ENCODE measurements at regions not wholly inside any gene's neighbourhood (a gene's known extent, or its start where the extent isn't known, plus 50 kb on each side); places are given as distances from the start of the nearest gene placed in this dataset.

GRCh38 chr13:83355041-83355440, 527.2 kb downstream of the SLITRK1 start:
- no peaks in the 10 kb centered on the region for H3K27me3 ChIP-seq (ENCODE audit: insufficient read depth, low read length)
- no peaks in the 10 kb centered on the region for H3K36me3 ChIP-seq (ENCODE audit: insufficient read depth, low read length)
- TF ChIP-seq CTCF (IDR thresholded peaks at IDR 0.05; ENCODE audit: extremely low read depth, low read depth, low read length) = no peak
- no peak overlapping the region for H3K4me3 ChIP-seq (ENCODE audit: insufficient read depth, low read length)
- no peak overlapping the region for H3K27ac ChIP-seq (ENCODE audit: low read depth, low read length)
- DNase-seq (ENCODE audit: insufficient read length, low spot score, missing footprints) = no peak
- no peaks in the 10 kb centered on the region for H3K9me3 ChIP-seq (ENCODE audit: low read depth, low read length)
- no peak overlapping the region for H2AFZ ChIP-seq (ENCODE audit: low read length)
- no peak overlapping the region for H3K4me2 ChIP-seq (ENCODE audit: insufficient read depth, low read length)
- H3K79me2 ChIP-seq (ENCODE audit: insufficient read depth, low read length) = no peaks in the 10 kb centered on the region
- H4K20me1 ChIP-seq (ENCODE audit: insufficient read depth, low read length) = no peaks in the 10 kb centered on the region
- H3K4me1 ChIP-seq (ENCODE audit: insufficient read depth, low read length) = no peaks in the 10 kb centered on the region

- Histone ChIP-seq H3K27ac (ENCODE audit: low read depth, low read length) (no peak overlapping the region), H2AFZ (ENCODE audit: low read length) (no peak overlapping the region), H3K27me3 (ENCODE audit: insufficient read depth, low read length) (no peaks in the 10 kb centered on the region), H4K20me1 (ENCODE audit: insufficient read depth, low read length) (no peaks in the 10 kb centered on the region), H3K4me3 (ENCODE audit: insufficient read depth, low read length) (no peak overlapping the region), H3K4me1 (ENCODE audit: insufficient read depth, low read length) (no peaks in the 10 kb centered on the region), H3K36me3 (ENCODE audit: insufficient read depth, low read length) (no peaks in the 10 kb centered on the region), H3K4me2 (ENCODE audit: insufficient read depth, low read length) (no peak overlapping the region), H3K79me2 (ENCODE audit: insufficient read depth, low read length) (no peaks in the 10 kb centered on the region), H3K9me3 (ENCODE audit: low read depth, low read length) (no peaks in the 10 kb centered on the region)
- TF ChIP-seq CTCF (IDR thresholded peaks at IDR 0.05; ENCODE audit: extremely low read depth, low read depth, low read length) = no peak
- DNase-seq (ENCODE audit: insufficient read length, low spot score, missing footprints) = no peak
These were observed 529.9 kb downstream of the SLITRK1 start for GRCh38 chr13:83352391-83352790.

GRCh38 chr13:83350569-83350968, 531.7 kb downstream of the SLITRK1 start:
- H2AFZ ChIP-seq (ENCODE audit: low read length) = no peak overlapping the region
- no peaks in the 10 kb centered on the region for H3K79me2 ChIP-seq (ENCODE audit: insufficient read depth, low read length)
- H3K9me3 ChIP-seq (ENCODE audit: low read depth, low read length) = no peaks in the 10 kb centered on the region
- no peak for TF ChIP-seq CTCF (IDR thresholded peaks at IDR 0.05; ENCODE audit: extremely low read depth, low read depth, low read length)
- H3K27ac ChIP-seq (ENCODE audit: low read depth, low read length) = no peak overlapping the region
- H3K4me2 ChIP-seq (ENCODE audit: insufficient read depth, low read length) = no peak overlapping the region
- peak; percentile 1 for DNase-seq (ENCODE audit: insufficient read length, low spot score, missing footprints)
- no peaks in the 10 kb centered on the region for H3K36me3 ChIP-seq (ENCODE audit: insufficient read depth, low read length)
- no peaks in the 10 kb centered on the region for H4K20me1 ChIP-seq (ENCODE audit: insufficient read depth, low read length)
- H3K4me1 ChIP-seq (ENCODE audit: insufficient read depth, low read length) = no peaks in the 10 kb centered on the region
- H3K4me3 ChIP-seq (ENCODE audit: insufficient read depth, low read length) = no peak overlapping the region
- H3K27me3 ChIP-seq (ENCODE audit: insufficient read depth, low read length) = no peaks in the 10 kb centered on the region

- H3K36me3 ChIP-seq (ENCODE audit: insufficient read depth, low read length) = no peaks in the 10 kb centered on the region
- H4K20me1 ChIP-seq (ENCODE audit: insufficient read depth, low read length) = no peaks in the 10 kb centered on the region
- H3K4me3 ChIP-seq (ENCODE audit: insufficient read depth, low read length) = no peak overlapping the region
- H3K27ac ChIP-seq (ENCODE audit: low read depth, low read length) = no peak overlapping the region
- no peaks in the 10 kb centered on the region for H3K4me1 ChIP-seq (ENCODE audit: insufficient read depth, low read length)
- H3K9me3 ChIP-seq (ENCODE audit: low read depth, low read length) = no peaks in the 10 kb centered on the region
- DNase-seq (ENCODE audit: insufficient read length, low spot score, missing footprints) = no peak
- no peak overlapping the region for H2AFZ ChIP-seq (ENCODE audit: low read length)
- no peaks in the 10 kb centered on the region for H3K27me3 ChIP-seq (ENCODE audit: insufficient read depth, low read length)
- H3K4me2 ChIP-seq (ENCODE audit: insufficient read depth, low read length) = no peak overlapping the region
- H3K79me2 ChIP-seq (ENCODE audit: insufficient read depth, low read length) = no peaks in the 10 kb centered on the region
- no peak for TF ChIP-seq CTCF (IDR thresholded peaks at IDR 0.05; ENCODE audit: extremely low read depth, low read depth, low read length)
These were observed 537.8 kb downstream of the SLITRK1 start for GRCh38 chr13:83344518-83344917.

Measured in osteoblast (primary cell).